Endothelial cell of umbilical vein (primary cell): ENCODE measurements at regions not wholly inside any gene's neighbourhood (a gene's known extent, or its start where the extent isn't known, plus 50 kb on each side); places are given as distances from the start of the nearest gene placed in this dataset.

Source experiments
- BruUV-seq: library from RNA; stranded (reverse); fragments of 400-500 nt; replicated peaks from 2 replicates; lab custom pipeline; 2021; lab: Mats Ljungman, UMichigan
- CTCF ChIA-PET: fragments of 300-600, 350-600 bp; sonication (Branson Sonifier 250); formaldehyde crosslinking; loops from one replicate; lab custom pipeline; 2021; ENCODE audit warnings: antibody characterized with exemption, inconsistent platforms; lab: Charles Lee
- POLR2A ChIA-PET: fragments of 300-600, 350-600 bp; sonication (Branson Sonifier 250); formaldehyde crosslinking; loops from one replicate; lab custom pipeline; 2021; ENCODE audit warnings: antibody characterized with exemption, inconsistent platforms; lab: Charles Lee
- DNase-seq: peaks from one replicate; pipeline ENCODE4 v3.0.0-alpha.2; 2011; ENCODE audit warnings: low read depth, low spot score
- FAIRE-seq: peaks from 2 replicates; lab custom pipeline; 2011; peaks lifted over from hg19 to GRCh38; lab: Jason Lieb, UNC
- H2AFZ ChIP-seq: 2 replicates; pipeline ENCODE4 v1.6.0; 2012; ENCODE audit warnings: low read depth, low read length, control low read depth, inconsistent platforms
- H3K27ac ChIP-seq: 2 replicates; pipeline ENCODE4 v1.5.1; 2011; ENCODE audit warnings: low read depth, mild to moderate bottlenecking, control low read depth, low read length, moderate library complexity; ENCODE audit not compliant: insufficient read depth
- H3K27me3 ChIP-seq, 2 experiments: 2 replicates each; pipeline versions ENCODE4 v1.6.0 to v1.6.1; 2011; ENCODE audit warnings: low read length in 2 of 2, mixed read lengths in 1 of 2; ENCODE audit not compliant: control insufficient read depth in 2 of 2, insufficient read depth in 2 of 2
- H3K36me3 ChIP-seq, 2 experiments: 2 replicates in 1 of 2; 3 replicates in 1 of 2; pipeline ENCODE4 v1.5.1; 2011; ENCODE audit warnings: low read length in 2 of 2, mild to moderate bottlenecking in 1 of 2, moderate library complexity in 1 of 2; ENCODE audit not compliant: control insufficient read depth in 2 of 2, insufficient read depth in 2 of 2; ENCODE audit errors: extremely low read depth in 1 of 2
- H3K4me1 ChIP-seq: 3 replicates; pipeline ENCODE4 v1.5.1; 2011; ENCODE audit warnings: mild to moderate bottlenecking, low read length; ENCODE audit not compliant: control insufficient read depth, insufficient read depth; ENCODE audit errors: extremely low read depth
- H3K4me2 ChIP-seq: 2 replicates; pipeline ENCODE4 v1.6.1; 2011; ENCODE audit warnings: low read length, control low read depth, mixed read lengths; ENCODE audit not compliant: insufficient read depth
- H3K4me3 ChIP-seq, 3 experiments: fragments of 200-600 bp in 1 of 3; sonication (generic), shearing (Covaris generic) in 1 of 3; replicated peaks in 1 of 3; 2 replicates each; pipeline ENCODE4 v1.5.1; 2011 to 2016; ENCODE audit warnings: control low read depth in 3 of 3, low read length in 3 of 3, mild to moderate bottlenecking in 2 of 3, inconsistent platforms in 1 of 3, low read depth in 1 of 3, moderate library complexity in 1 of 3; ENCODE audit not compliant: insufficient read depth in 1 of 3
- H3K79me2 ChIP-seq: 2 replicates; pipeline ENCODE4 v1.6.0; 2012; ENCODE audit warnings: low read length, inconsistent platforms; ENCODE audit not compliant: control insufficient read depth, insufficient read depth
- H3K9ac ChIP-seq: replicated peaks from 2 replicates; pipeline ENCODE3; 2011; ENCODE audit warnings: low read length, control low read depth; ENCODE audit not compliant: insufficient read depth; ENCODE audit errors: extremely low read depth
- H3K9me1 ChIP-seq: replicated peaks from 3 replicates; pipeline ENCODE4 v1.6.0; 2011; ENCODE audit warnings: mild to moderate bottlenecking, low read length; ENCODE audit not compliant: control insufficient read depth, insufficient read depth; ENCODE audit errors: extremely low read depth
- H3K9me3 ChIP-seq: replicated peaks from 2 replicates; pipeline ENCODE4 v1.5.1; 2012; ENCODE audit warnings: low read length, inconsistent platforms; ENCODE audit not compliant: control insufficient read depth, insufficient read depth
- H4K20me1 ChIP-seq: replicated peaks from 2 replicates; pipeline ENCODE3; 2011; ENCODE audit warnings: mild to moderate bottlenecking, low read length; ENCODE audit not compliant: control insufficient read depth, insufficient read depth; ENCODE audit errors: extremely low read depth
- CTCF ChIP-seq, 2 donors: IDR thresholded peaks; 1 replicate in 1 of 2; 2 replicates in 1 of 2; pipeline ENCODE4 v1.5.1; 2011; ENCODE audit warnings: low read length in 2 of 2, mild to moderate bottlenecking in 2 of 2, moderate library complexity in 2 of 2, control low read depth in 1 of 2, inconsistent platforms in 1 of 2, low read depth in 1 of 2; ENCODE audit not compliant: insufficient read depth in 1 of 2; ENCODE audit errors: extremely low read depth in 1 of 2
- EZH2 ChIP-seq: IDR thresholded peaks from 2 replicates; pipeline ENCODE4 v1.6.1; 2012; ENCODE audit warnings: borderline replicate concordance, low read depth, mild to moderate bottlenecking, moderate library complexity, low read length, inconsistent platforms; ENCODE audit not compliant: severe bottlenecking
- FOS ChIP-seq: IDR thresholded peaks from 2 replicates; pipeline ENCODE4 v1.6.1; 2011; ENCODE audit warnings: mild to moderate bottlenecking, low read length, moderate library complexity, borderline replicate concordance; ENCODE audit not compliant: insufficient read depth
- GATA2 ChIP-seq: IDR thresholded peaks from 2 replicates; pipeline ENCODE4 v1.7.0; 2011; ENCODE audit warnings: low read depth, mild to moderate bottlenecking, moderate library complexity, mixed read lengths, low read length; ENCODE audit not compliant: insufficient read length, insufficient read depth
- JUN ChIP-seq: IDR thresholded peaks from 2 replicates; pipeline ENCODE4 v1.6.1; 2011; ENCODE audit warnings: borderline replicate concordance, low read depth; ENCODE audit not compliant: insufficient read length, insufficient read depth
- MAX ChIP-seq: IDR thresholded peaks from 2 replicates; pipeline ENCODE4 v1.6.1; 2011; ENCODE audit not compliant: insufficient read depth, insufficient read length
- MYC ChIP-seq: IDR thresholded peaks from one replicate; pipeline ENCODE4 v1.6.1; 2011; ENCODE audit warnings: mild to moderate bottlenecking, low read depth, low read length
- POLR2A ChIP-seq: IDR thresholded peaks from 2 replicates; pipeline ENCODE4 v1.6.1; 2012; ENCODE audit warnings: low read depth, mild to moderate bottlenecking, control low read depth, low read length
- POLR2AphosphoS5 ChIP-seq: IDR thresholded peaks from 2 replicates; pipeline ENCODE4 v1.6.1; 2012; ENCODE audit warnings: low read depth, mild to moderate bottlenecking, control low read depth, low read length, moderate library complexity; ENCODE audit not compliant: insufficient read depth
- dilution Hi-C: fragments of 300-500 bp; cut with MboI; formaldehyde crosslinking; loops from one replicate; pipeline ENCODE4 v1.15.0; 2019; ENCODE audit warnings: low sequenced_read_pairs; ENCODE audit not compliant: extremely low pct_ligation_motif_present
- intact Hi-C: fragments of 100-400 bp; cut with micrococcal nuclease; formaldehyde crosslinking; loops from one replicate; pipeline ENCODE4 v1.10.0; 2022

- Histone ChIP-seq H3K9me3 (no peaks in the 10 kb centered on the region), H2AFZ (no peak overlapping the region), H3K36me3 (no peaks in the 10 kb centered on the region), H3K4me2 (no peak overlapping the region), H3K27ac (no peak overlapping the region), H3K79me2 (no peaks in the 10 kb centered on the region), H3K4me1 (no peaks in the 10 kb centered on the region), H3K9me1 (no peaks in the 10 kb centered on the region), H3K9ac (no peak overlapping the region), H4K20me1 (no peaks in the 10 kb centered on the region), H3K27me3 (peaks cover 16 to 17% of the 10 kb centered on the region in 2 experiments), H3K4me3 (no peak overlapping the region)
- dilution Hi-C loops: no loop called here
- TF ChIP-seq CTCF (IDR thresholded peaks at IDR 0.05; ENCODE audit: extremely low read depth in 1 of 2, insufficient read depth in 1 of 2, low read depth in 1 of 2, low read length in 2 of 2) (no peak), GATA2 (no peak), EZH2 (no peak), MAX (no peak), POLR2AphosphoS5 (no peak), MYC (no peak), FOS (no peak), POLR2A (no peak), JUN (no peak)
- BruUV-seq: no TSS peak
- intact Hi-C loops: no loop called here
- FAIRE-seq (no peak), DNase-seq (no peak)
- ChIA-PET POLR2A (no interaction called here), CTCF (interaction anchor here (11.9 kb wide), 1 partner anchor 7 kb away, joined by 140 read pairs; no protein-coding TSS in a partner anchor)
Measured at GRCh38 chr3:43862992-43863805, 172.5 kb downstream of the ABHD5 start.
